ENCODE measurements at regions not wholly inside any gene's neighbourhood (a gene's known extent, or its start where the extent isn't known, plus 50 kb on each side); places are given as distances from the start of the nearest gene placed in this dataset. TPM values are rescaled to one million over a fixed set of nuclear protein-coding genes. Genes with fewer than 3 reads are reported as not detected.
"Not testable (repeated sequence)": the region's sequence is repeated elsewhere in the genome, so short reads cannot be mapped to it uniquely, and the experiment has no call there.

GRCh38 chr7:29751012-29751411 lies 55.3 kb upstream of the WIPF3 start:
- DNase-seq (ENCODE audit: low read depth, low spot score); ATAC-seq; CTCF ChIA-PET; H3K36me3 ChIP-seq (ENCODE audit: control insufficient read depth, insufficient read depth, low read length); BruUV-seq (replicated peaks); H3K4me1 ChIP-seq (ENCODE audit: control insufficient read depth, insufficient read depth, low read length); H3K4me3 ChIP-seq (ENCODE audit: low read depth in 2 of 2, low read length in 2 of 2); intact Hi-C loops (cut with micrococcal nuclease; ENCODE audit: unreplicated experiment); H3K9me3 ChIP-seq (ENCODE audit: control insufficient read depth, insufficient read depth, low read depth, low read length); H3K27ac ChIP-seq (ENCODE audit: low read length); in situ Hi-C loops (cut with HindIII; ENCODE audit: low pct_unique_long_range_greater_than_20kb, low sequenced_read_pairs): not testable (repeated sequence)
- peaks cover 16% of the 10 kb centered on the region; the same call in 1 of the 2 replicates for H3K27me3 ChIP-seq (ENCODE audit: control insufficient read depth, insufficient read depth, low read length)
- POLR2A ChIA-PET, result interaction anchor here (0.6 kb wide), 1 partner anchor 103 kb away, joined by 3 read pairs; no protein-coding TSS in a partner anchor

DNA sequence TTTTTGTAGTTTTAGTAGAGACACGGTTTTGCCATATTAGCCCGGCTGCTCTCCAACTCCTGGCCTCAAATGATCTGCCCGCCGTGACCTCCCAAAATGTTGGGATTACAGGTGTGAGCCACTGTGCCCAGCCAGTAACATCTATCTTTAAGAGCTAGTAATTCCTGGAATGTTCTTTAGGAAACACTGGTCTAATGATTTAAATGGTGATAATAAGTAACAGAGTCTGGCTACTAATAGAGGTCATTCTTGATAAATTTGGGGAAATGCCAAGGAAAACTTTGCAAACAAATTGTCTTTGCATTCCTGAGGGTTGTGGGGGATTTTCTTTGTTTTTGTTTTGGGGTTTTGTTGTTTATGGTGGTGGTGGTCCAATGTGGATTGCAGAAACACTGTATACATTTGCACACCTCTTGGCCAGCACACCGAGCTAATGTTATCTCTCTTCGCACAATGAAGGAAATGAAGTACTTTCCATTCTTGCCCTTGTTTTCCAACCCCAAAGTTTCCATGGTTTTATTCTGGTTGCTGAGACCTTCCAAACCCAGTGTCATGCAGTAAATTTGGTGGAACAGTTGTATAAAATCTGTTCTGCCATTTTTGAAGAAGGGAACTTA lies 51.3 kb upstream of the WIPF3 start:
- H3K9me3 ChIP-seq (ENCODE audit: control insufficient read depth, insufficient read depth, low read depth, low read length), result no peaks in the 10 kb centered on the region
- no peak for ATAC-seq
- H3K27me3 ChIP-seq (ENCODE audit: control insufficient read depth, insufficient read depth, low read length), result peaks cover 16% of the 10 kb centered on the region; the same call in 1 of the 2 replicates
- H3K4me3 ChIP-seq (ENCODE audit: low read depth in 2 of 2, low read length in 2 of 2), result no peak overlapping the region
- H3K27ac ChIP-seq (ENCODE audit: low read length), result no peak overlapping the region
- ChIA-PET CTCF (no interaction called here), POLR2A (no interaction called here)
- DNase-seq (ENCODE audit: low read depth, low spot score), result no peak
- TF ChIP-seq, protein P1, sequence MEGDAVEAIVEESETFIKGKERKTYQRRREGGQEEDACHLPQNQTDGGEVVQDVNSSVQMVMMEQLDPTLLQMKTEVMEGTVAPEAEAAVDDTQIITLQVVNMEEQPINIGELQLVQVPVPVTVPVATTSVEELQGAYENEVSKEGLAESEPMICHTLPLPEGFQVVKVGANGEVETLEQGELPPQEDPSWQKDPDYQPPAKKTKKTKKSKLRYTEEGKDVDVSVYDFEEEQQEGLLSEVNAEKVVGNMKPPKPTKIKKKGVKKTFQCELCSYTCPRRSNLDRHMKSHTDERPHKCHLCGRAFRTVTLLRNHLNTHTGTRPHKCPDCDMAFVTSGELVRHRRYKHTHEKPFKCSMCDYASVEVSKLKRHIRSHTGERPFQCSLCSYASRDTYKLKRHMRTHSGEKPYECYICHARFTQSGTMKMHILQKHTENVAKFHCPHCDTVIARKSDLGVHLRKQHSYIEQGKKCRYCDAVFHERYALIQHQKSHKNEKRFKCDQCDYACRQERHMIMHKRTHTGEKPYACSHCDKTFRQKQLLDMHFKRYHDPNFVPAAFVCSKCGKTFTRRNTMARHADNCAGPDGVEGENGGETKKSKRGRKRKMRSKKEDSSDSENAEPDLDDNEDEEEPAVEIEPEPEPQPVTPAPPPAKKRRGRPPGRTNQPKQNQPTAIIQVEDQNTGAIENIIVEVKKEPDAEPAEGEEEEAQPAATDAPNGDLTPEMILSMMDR (IDR thresholded peaks at IDR 0.05), result no peak
- TF ChIP-seq POLR2AphosphoS5 (IDR thresholded peaks at IDR 0.05; ENCODE audit: low read depth, low read length) (no peak), TCF7L2 (IDR thresholded peaks at IDR 0.05; ENCODE audit: low read depth, low read length) (no peak), SIN3A (IDR thresholded peaks at IDR 0.05; ENCODE audit: borderline replicate concordance, insufficient read depth, low read depth, low read length) (no peak)
- TF ChIP-seq, protein P2, sequence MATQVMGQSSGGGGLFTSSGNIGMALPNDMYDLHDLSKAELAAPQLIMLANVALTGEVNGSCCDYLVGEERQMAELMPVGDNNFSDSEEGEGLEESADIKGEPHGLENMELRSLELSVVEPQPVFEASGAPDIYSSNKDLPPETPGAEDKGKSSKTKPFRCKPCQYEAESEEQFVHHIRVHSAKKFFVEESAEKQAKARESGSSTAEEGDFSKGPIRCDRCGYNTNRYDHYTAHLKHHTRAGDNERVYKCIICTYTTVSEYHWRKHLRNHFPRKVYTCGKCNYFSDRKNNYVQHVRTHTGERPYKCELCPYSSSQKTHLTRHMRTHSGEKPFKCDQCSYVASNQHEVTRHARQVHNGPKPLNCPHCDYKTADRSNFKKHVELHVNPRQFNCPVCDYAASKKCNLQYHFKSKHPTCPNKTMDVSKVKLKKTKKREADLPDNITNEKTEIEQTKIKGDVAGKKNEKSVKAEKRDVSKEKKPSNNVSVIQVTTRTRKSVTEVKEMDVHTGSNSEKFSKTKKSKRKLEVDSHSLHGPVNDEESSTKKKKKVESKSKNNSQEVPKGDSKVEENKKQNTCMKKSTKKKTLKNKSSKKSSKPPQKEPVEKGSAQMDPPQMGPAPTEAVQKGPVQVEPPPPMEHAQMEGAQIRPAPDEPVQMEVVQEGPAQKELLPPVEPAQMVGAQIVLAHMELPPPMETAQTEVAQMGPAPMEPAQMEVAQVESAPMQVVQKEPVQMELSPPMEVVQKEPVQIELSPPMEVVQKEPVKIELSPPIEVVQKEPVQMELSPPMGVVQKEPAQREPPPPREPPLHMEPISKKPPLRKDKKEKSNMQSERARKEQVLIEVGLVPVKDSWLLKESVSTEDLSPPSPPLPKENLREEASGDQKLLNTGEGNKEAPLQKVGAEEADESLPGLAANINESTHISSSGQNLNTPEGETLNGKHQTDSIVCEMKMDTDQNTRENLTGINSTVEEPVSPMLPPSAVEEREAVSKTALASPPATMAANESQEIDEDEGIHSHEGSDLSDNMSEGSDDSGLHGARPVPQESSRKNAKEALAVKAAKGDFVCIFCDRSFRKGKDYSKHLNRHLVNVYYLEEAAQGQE (IDR thresholded peaks at IDR 0.05; ENCODE audit: insufficient read depth in 1 of 2, low read depth in 2 of 2, low read length in 1 of 2), result no peak
- H3K36me3 ChIP-seq (ENCODE audit: control insufficient read depth, insufficient read depth, low read length), result no peaks in the 10 kb centered on the region
- intact Hi-C loops (cut with micrococcal nuclease; ENCODE audit: unreplicated experiment) (no loop called here), in situ Hi-C loops (cut with HindIII; ENCODE audit: low pct_unique_long_range_greater_than_20kb, low sequenced_read_pairs) (no loop called here)
- no peaks in the 10 kb centered on the region for H3K4me1 ChIP-seq (ENCODE audit: control insufficient read depth, insufficient read depth, low read length)
- BruUV-seq (replicated peaks), result no TSS peak

Small RNA genes in the stretch of these regions (microRNA-seq; reads per million reads assigned to microRNA genes)
- not detected for gene MIR550A3 (ENCODE audit: unreplicated experiment)

Measured in Panc1 (cell line).